ENCODE measurements at regions not wholly inside any gene's neighbourhood (a gene's known extent, or its start where the extent isn't known, plus 50 kb on each side); places are given as distances from the start of the nearest gene placed in this dataset.
"Not testable (repeated sequence)": the region's sequence is repeated elsewhere in the genome, so short reads cannot be mapped to it uniquely, and the experiment has no call there.

- in situ Hi-C loops (cut with MboI; ENCODE audit: low sequenced_read_pairs, unreplicated experiment): no loop called here
- no peak for DNase-seq (ENCODE audit: low spot score)
- TF ChIP-seq, protein P1, sequence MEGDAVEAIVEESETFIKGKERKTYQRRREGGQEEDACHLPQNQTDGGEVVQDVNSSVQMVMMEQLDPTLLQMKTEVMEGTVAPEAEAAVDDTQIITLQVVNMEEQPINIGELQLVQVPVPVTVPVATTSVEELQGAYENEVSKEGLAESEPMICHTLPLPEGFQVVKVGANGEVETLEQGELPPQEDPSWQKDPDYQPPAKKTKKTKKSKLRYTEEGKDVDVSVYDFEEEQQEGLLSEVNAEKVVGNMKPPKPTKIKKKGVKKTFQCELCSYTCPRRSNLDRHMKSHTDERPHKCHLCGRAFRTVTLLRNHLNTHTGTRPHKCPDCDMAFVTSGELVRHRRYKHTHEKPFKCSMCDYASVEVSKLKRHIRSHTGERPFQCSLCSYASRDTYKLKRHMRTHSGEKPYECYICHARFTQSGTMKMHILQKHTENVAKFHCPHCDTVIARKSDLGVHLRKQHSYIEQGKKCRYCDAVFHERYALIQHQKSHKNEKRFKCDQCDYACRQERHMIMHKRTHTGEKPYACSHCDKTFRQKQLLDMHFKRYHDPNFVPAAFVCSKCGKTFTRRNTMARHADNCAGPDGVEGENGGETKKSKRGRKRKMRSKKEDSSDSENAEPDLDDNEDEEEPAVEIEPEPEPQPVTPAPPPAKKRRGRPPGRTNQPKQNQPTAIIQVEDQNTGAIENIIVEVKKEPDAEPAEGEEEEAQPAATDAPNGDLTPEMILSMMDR (IDR thresholded peaks at IDR 0.05; ENCODE audit: borderline replicate concordance, control extremely low read depth, extremely low read depth, insufficient read depth, missing control alignments): no peak
Observed at GRCh38 chr12:62069976-62070375, 190.2 kb upstream of the USP15 start.

- DNase-seq (ENCODE audit: low spot score); in situ Hi-C loops (cut with MboI; ENCODE audit: low sequenced_read_pairs, unreplicated experiment): not testable (repeated sequence)
Observed at GRCh38 chr12:62073236-62073635, 187.0 kb upstream of the USP15 start.

GRCh38 chr12:62075870-62076269 is 184.3 kb upstream of the USP15 start:
- DNase-seq (ENCODE audit: low spot score): no peak
- in situ Hi-C loops (cut with MboI; ENCODE audit: low sequenced_read_pairs, unreplicated experiment): no loop called here
- TF ChIP-seq, protein P1 (IDR thresholded peaks at IDR 0.05; ENCODE audit: borderline replicate concordance, control extremely low read depth, extremely low read depth, insufficient read depth, missing control alignments): no peak

- in situ Hi-C loops (cut with MboI; ENCODE audit: low sequenced_read_pairs, unreplicated experiment): no loop called here
- TF ChIP-seq, protein P1 (IDR thresholded peaks at IDR 0.05; ENCODE audit: borderline replicate concordance, control extremely low read depth, extremely low read depth, insufficient read depth, missing control alignments): no peak
- DNase-seq (ENCODE audit: low spot score): no peak
Observed at GRCh38 chr12:62078020-62078419, 182.2 kb upstream of the USP15 start.

GRCh38 chr12:62082448-62082847 is 177.8 kb upstream of the USP15 start:
- TF ChIP-seq, protein P1 (IDR thresholded peaks at IDR 0.05; ENCODE audit: borderline replicate concordance, control extremely low read depth, extremely low read depth, insufficient read depth, missing control alignments): no peak
- in situ Hi-C loops (cut with MboI; ENCODE audit: low sequenced_read_pairs, unreplicated experiment): no loop called here
- DNase-seq (ENCODE audit: low spot score): no peak

DNA sequence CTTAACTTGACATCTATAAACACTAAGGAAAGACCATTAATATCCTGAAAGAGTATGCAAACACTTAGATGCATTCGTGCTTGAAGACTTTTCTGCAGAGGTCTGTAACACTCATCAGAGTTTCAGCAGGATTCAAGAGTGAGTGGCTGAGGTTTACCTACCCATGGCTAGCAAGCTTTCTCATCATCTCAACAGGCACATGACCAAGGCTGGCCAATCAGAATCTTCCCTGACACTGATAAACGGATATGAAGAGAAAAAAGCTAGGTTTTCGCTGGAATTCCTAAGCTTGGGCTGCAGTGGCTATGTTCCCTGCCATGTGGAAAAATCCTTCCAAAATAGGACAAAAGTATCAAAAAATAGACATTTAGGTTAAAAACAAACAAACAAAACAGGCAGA is 162.1 kb upstream of the USP15 start:
- DNase-seq (ENCODE audit: low spot score): no peak
- in situ Hi-C loops (cut with MboI; ENCODE audit: low sequenced_read_pairs, unreplicated experiment): no loop called here
- TF ChIP-seq, protein P1 (IDR thresholded peaks at IDR 0.05; ENCODE audit: borderline replicate concordance, control extremely low read depth, extremely low read depth, insufficient read depth, missing control alignments): no peak

DNA sequence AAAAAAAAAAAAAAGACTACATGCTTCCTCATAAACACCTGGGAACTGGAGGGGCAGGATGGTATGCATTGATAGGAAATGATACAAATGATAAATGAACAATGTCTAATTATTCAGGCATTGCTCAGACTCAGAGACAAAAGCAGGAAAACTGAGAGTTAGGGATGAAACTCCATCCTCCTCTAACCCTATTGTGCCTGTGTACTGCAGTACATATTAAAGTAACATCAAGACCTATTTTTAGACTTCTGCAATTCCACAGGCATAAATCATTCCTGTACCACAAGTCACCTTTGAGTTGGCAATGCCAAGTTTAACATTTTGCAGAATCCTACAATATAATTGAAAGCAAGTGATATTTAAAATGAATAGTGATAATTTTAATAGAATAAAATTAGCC is 156.5 kb upstream of the USP15 start:
- TF ChIP-seq, protein P1 (IDR thresholded peaks at IDR 0.05; ENCODE audit: borderline replicate concordance, control extremely low read depth, extremely low read depth, insufficient read depth, missing control alignments): no peak
- in situ Hi-C loops (cut with MboI; ENCODE audit: low sequenced_read_pairs, unreplicated experiment): no loop called here
- DNase-seq (ENCODE audit: low spot score): no peak

Measured in GM13976 (cell line).